Smooth muscle cell (in vitro differentiated cells): ENCODE measurements at regions not wholly inside any gene's neighbourhood (a gene's known extent, or its start where the extent isn't known, plus 50 kb on each side); places are given as distances from the start of the nearest gene placed in this dataset.

Experiments
- DNase-seq: peaks from one replicate; lab custom pipeline; 2025; ENCODE audit not compliant: unreplicated experiment; lab: John Stamatoyannopoulos, UW
- H2AFZ ChIP-seq: fragments of 200-600 bp; sonication (generic); 2 replicates; pipeline ENCODE4 v1.6.0; 2016; ENCODE audit warnings: antibody characterized with exemption, low read depth, mild to moderate bottlenecking
- H3F3A ChIP-seq: fragments of 200-600 bp; sonication (generic); 2 replicates; pipeline ENCODE4 v1.6.0; 2017; ENCODE audit warnings: antibody characterized with exemption, low read depth
- H3K27ac ChIP-seq: fragments of 200-600 bp; sonication (generic); 2 replicates; pipeline ENCODE4 v1.5.1; 2016; ENCODE audit warnings: low read depth, mild to moderate bottlenecking
- H3K27me3 ChIP-seq: fragments of 200-600 bp; sonication (generic); 2 replicates; pipeline ENCODE4 v1.6.1; 2016; ENCODE audit warnings: low read depth, mild to moderate bottlenecking
- H3K36me3 ChIP-seq: fragments of 200-600 bp; sonication (generic); 2 replicates; pipeline ENCODE4 v1.5.1; 2016; ENCODE audit warnings: low read depth
- H3K4me1 ChIP-seq: fragments of 200-600 bp; sonication (generic); 2 replicates; pipeline ENCODE4 v1.5.1; 2016; ENCODE audit warnings: low read depth
- H3K4me2 ChIP-seq: fragments of 200-600 bp; sonication (generic); 2 replicates; pipeline ENCODE4 v1.6.0; 2016; ENCODE audit warnings: mild to moderate bottlenecking
- H3K4me3 ChIP-seq: fragments of 200-600 bp; sonication (generic); 2 replicates; pipeline ENCODE4 v1.5.1; 2016; ENCODE audit warnings: mild to moderate bottlenecking
- H3K79me2 ChIP-seq: fragments of 200-600 bp; sonication (generic); 2 replicates; pipeline ENCODE4 v1.6.0; 2016; ENCODE audit warnings: low read depth, mild to moderate bottlenecking
- H3K9ac ChIP-seq: fragments of 200-600 bp; sonication (generic); 2 replicates; pipeline ENCODE4 v1.6.0; 2016; ENCODE audit warnings: low read depth
- H3K9me3 ChIP-seq: fragments of 200-600 bp; sonication (generic); replicated peaks from 2 replicates; pipeline ENCODE4 v1.5.1; 2016; ENCODE audit warnings: low read depth
- H4K20me1 ChIP-seq: fragments of 200-600 bp; sonication (generic); 2 replicates; pipeline ENCODE4 v1.6.0; 2016; ENCODE audit warnings: low read depth
- CTCF ChIP-seq: fragments of 200-600 bp; sonication (generic); IDR thresholded peaks from 2 replicates; pipeline ENCODE4 v1.5.1; 2017; ENCODE audit warnings: borderline replicate concordance, mild to moderate bottlenecking, antibody characterized with exemption; ENCODE audit not compliant: insufficient read depth, poor library complexity, severe bottlenecking
- WGBS: methylation state at CpG from one replicate; pipeline ENCODE4 v1.1.7; 2016; ENCODE audit warnings: low lambda C conversion rate; 5-methylcytosine and 5-hydroxymethylcytosine counted together

GRCh38 chr16:13852827-13853226 lies 67.1 kb upstream of the ERCC4 start:
- H4K20me1 ChIP-seq, result no peaks in the 10 kb centered on the region
- no peak overlapping the region for H3K4me3 ChIP-seq
- H3K4me1 ChIP-seq, result peaks cover 4% of the 10 kb centered on the region
- 95% methylated on average over 5 of the region's 5 CpGs for WGBS
- H3K4me2 ChIP-seq, result no peak overlapping the region
- no peak for DNase-seq
- H3K9me3 ChIP-seq, result no peaks in the 10 kb centered on the region
- H2AFZ ChIP-seq, result no peak overlapping the region
- TF ChIP-seq CTCF, result no peak
- no peaks in the 10 kb centered on the region for H3K79me2 ChIP-seq
- H3F3A ChIP-seq, result no peaks in the 10 kb centered on the region
- H3K27me3 ChIP-seq, result no peaks in the 10 kb centered on the region
- no peak overlapping the region for H3K27ac ChIP-seq
- H3K9ac ChIP-seq, result no peak overlapping the region
- H3K36me3 ChIP-seq, result no peaks in the 10 kb centered on the region

- 74% methylated on average over 2 of the region's 2 CpGs for WGBS
- Histone ChIP-seq H3K9me3 (no peaks in the 10 kb centered on the region), H3K4me1 (peaks cover 5% of the 10 kb centered on the region), H3K9ac (no peak overlapping the region), H3K27ac (peak overlapping the region; percentile 60), H3K79me2 (no peaks in the 10 kb centered on the region), H2AFZ (no peak overlapping the region), H4K20me1 (no peaks in the 10 kb centered on the region), H3K36me3 (no peaks in the 10 kb centered on the region), H3F3A (no peaks in the 10 kb centered on the region), H3K27me3 (no peaks in the 10 kb centered on the region), H3K4me3 (no peak overlapping the region), H3K4me2 (peak overlapping the region; percentile 30)
- no peak for TF ChIP-seq CTCF
- no peak for DNase-seq
Measured at GRCh38 chr16:13856398-13856797, 63.6 kb upstream of the ERCC4 start.

GRCh38 chr16:13856811-13857511 lies 63.0 kb upstream of the ERCC4 start:
- Histone ChIP-seq H3K36me3 (no peaks in the 10 kb centered on the region), H3K4me2 (peak overlapping the region; percentile 30), H3K9me3 (no peaks in the 10 kb centered on the region), H3K27ac (peak overlapping the region; percentile 60), H3K4me1 (peaks cover 5% of the 10 kb centered on the region), H3F3A (no peaks in the 10 kb centered on the region), H4K20me1 (no peaks in the 10 kb centered on the region), H3K79me2 (no peaks in the 10 kb centered on the region), H2AFZ (no peak overlapping the region), H3K9ac (no peak overlapping the region), H3K27me3 (no peaks in the 10 kb centered on the region), H3K4me3 (no peak overlapping the region)
- WGBS, result 55% methylated on average over 7 of the region's 7 CpGs
- TF ChIP-seq CTCF, result no peak
- DNase-seq, result no peak
